SK-N-SH treated with all-trans-retinoic acid at 6 μM for 48 hours (cell line): ENCODE measurements at regions not wholly inside any gene's neighbourhood (a gene's known extent, or its start where the extent isn't known, plus 50 kb on each side); places are given as distances from the start of the nearest gene placed in this dataset.

Experiments used
- ATAC-seq: fragments of 200-7000 bp; cut with Tn5 transposase; 3 replicates; pipeline ENCODE4 v1.9.1; 2020; ENCODE audit warnings: mild to moderate bottlenecking, moderate library complexity
- BACH2 ChIP-seq: fragments of 250-450 bp; sonication (Bioruptor Pico); IDR thresholded peaks from 2 replicates; pipeline ENCODE4 v1.9.0; 2021; ENCODE audit warnings: mild to moderate bottlenecking, borderline replicate concordance
- CREB5 ChIP-seq: fragments of 250-450 bp; sonication (Bioruptor Pico); IDR thresholded peaks from 2 replicates; pipeline ENCODE4 v1.5.1; 2020; ENCODE audit warnings: low read depth, mild to moderate bottlenecking, moderate library complexity
- CSDC2 ChIP-seq: fragments of 250-450 bp; sonication (Bioruptor Pico); IDR thresholded peaks from 2 replicates; pipeline ENCODE4 v1.5.0; 2020; ENCODE audit warnings: mild to moderate bottlenecking, moderate library complexity
- CSRNP3 ChIP-seq: fragments of 250-450 bp; sonication (Bioruptor Pico); IDR thresholded peaks from 2 replicates; pipeline ENCODE4 v1.5.1; 2021; ENCODE audit warnings: mild to moderate bottlenecking, moderate library complexity
- GLIS3 ChIP-seq: fragments of 250-450 bp; sonication (Bioruptor Pico); IDR thresholded peaks from 2 replicates; pipeline ENCODE4 v1.5.0; 2020; ENCODE audit warnings: mild to moderate bottlenecking, moderate library complexity
- OSR1 ChIP-seq: fragments of 250-450 bp; sonication (Bioruptor Pico); IDR thresholded peaks from 2 replicates; pipeline ENCODE4 v1.8.0; 2022; ENCODE audit warnings: moderate library complexity, mild to moderate bottlenecking, inconsistent platforms
- PPARA ChIP-seq: fragments of 250-450 bp; sonication (Bioruptor Pico); IDR thresholded peaks from 2 replicates; pipeline ENCODE4 v1.5.0; 2020; ENCODE audit warnings: mild to moderate bottlenecking, borderline replicate concordance
- RARB ChIP-seq: fragments of 250-450 bp; sonication (Bioruptor Pico); IDR thresholded peaks from 2 replicates; pipeline ENCODE4 v1.8.0; 2021; ENCODE audit warnings: mild to moderate bottlenecking, moderate library complexity
- SNAI2 ChIP-seq: fragments of 250-450 bp; sonication (Bioruptor Pico); IDR thresholded peaks from 2 replicates; pipeline ENCODE4 v1.5.0; 2020; ENCODE audit warnings: mild to moderate bottlenecking, moderate library complexity
- TCF4 ChIP-seq: fragments of 250-450 bp; sonication (Bioruptor Pico); IDR thresholded peaks from 2 replicates; pipeline ENCODE4 v1.8.0; 2021; ENCODE audit warnings: mild to moderate bottlenecking, moderate library complexity, borderline replicate concordance
- ZC3H10 ChIP-seq: fragments of 250-450 bp; sonication (Bioruptor Pico); IDR thresholded peaks from 2 replicates; pipeline ENCODE4 v1.5.1; 2021; ENCODE audit warnings: mild to moderate bottlenecking, moderate library complexity
- ZFP3 ChIP-seq: fragments of 250-450 bp; sonication (Bioruptor Pico); IDR thresholded peaks from 2 replicates; pipeline ENCODE4 v1.5.0; 2020; ENCODE audit warnings: mild to moderate bottlenecking, moderate library complexity
- ZFP30 ChIP-seq: fragments of 450-650 bp; formaldehyde crosslinking; IDR thresholded peaks from 2 replicates; pipeline ENCODE4 v1.5.0; 2022; ENCODE audit warnings: mild to moderate bottlenecking, moderate library complexity
- ZNF565 ChIP-seq: fragments of 450-650 bp; formaldehyde crosslinking; conservative IDR thresholded peaks from 2 replicates; pipeline ENCODE4 v1.5.0; 2020; ENCODE audit warnings: low read depth, mild to moderate bottlenecking, moderate library complexity
- ZNF70 ChIP-seq: fragments of 450-650 bp; formaldehyde crosslinking; IDR thresholded peaks from 2 replicates; pipeline ENCODE4 v1.5.0; 2020; ENCODE audit warnings: mild to moderate bottlenecking, moderate library complexity
- ZNF8 ChIP-seq: fragments of 450-650 bp; formaldehyde crosslinking; IDR thresholded peaks from 2 replicates; pipeline ENCODE4 v1.5.0; 2020; ENCODE audit warnings: mild to moderate bottlenecking, moderate library complexity
- TF ChIP-seq, protein P1 (sequence below): fragments of 250-450 bp; sonication (Bioruptor Pico); IDR thresholded peaks from 2 replicates; pipeline ENCODE4 v1.8.0; 2020; ENCODE audit warnings: mild to moderate bottlenecking, moderate library complexity, borderline replicate concordance
- TF ChIP-seq, protein P2 (sequence below): fragments of 250-450 bp; sonication (Bioruptor Pico); IDR thresholded peaks from 2 replicates; pipeline ENCODE4 v1.8.0; 2021; ENCODE audit warnings: low read depth, mild to moderate bottlenecking, moderate library complexity, borderline replicate concordance
- TF ChIP-seq, protein P3 (sequence below): fragments of 250-450 bp; sonication (Bioruptor Pico); IDR thresholded peaks from 2 replicates; pipeline ENCODE4 v1.5.0; 2020; ENCODE audit warnings: mild to moderate bottlenecking, moderate library complexity

DNA sequence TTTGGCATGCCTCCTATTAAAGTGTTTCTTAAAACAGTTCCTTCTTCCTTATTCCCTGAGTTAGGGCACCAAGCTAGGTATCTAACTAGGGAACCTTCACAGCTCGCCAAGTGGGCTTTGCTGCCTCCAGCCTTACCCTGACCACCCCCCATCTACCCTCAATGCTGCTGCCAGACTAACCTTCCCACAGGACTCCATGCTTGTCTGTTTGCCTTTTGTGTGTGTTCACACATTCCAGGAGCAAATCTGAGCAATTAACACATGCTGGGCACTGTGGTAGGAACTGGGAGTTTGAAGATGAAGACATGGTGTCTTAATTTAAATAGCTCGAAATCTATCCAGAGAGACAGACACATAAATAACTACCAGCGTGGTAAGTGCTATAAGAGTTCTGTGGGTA is 185.2 kb downstream of the MZT1 start:
- ATAC-seq: no peak
- TF ChIP-seq ZFP30 (no peak), ZNF565 (CRISPR knock-in tag) (no peak), ZFP3 (no peak), CSRNP3 (no peak), SNAI2 (CRISPR knock-in tag) (no peak), PPARA (CRISPR knock-in tag) (no peak), ZNF70 (CRISPR knock-in tag) (no peak), CREB5 (CRISPR knock-in tag) (no peak), ZNF8 (CRISPR knock-in tag) (no peak), CSDC2 (no peak), TCF4 (CRISPR knock-in tag) (no peak), OSR1 (CRISPR knock-in tag) (no peak)
- TF ChIP-seq, protein P1, sequence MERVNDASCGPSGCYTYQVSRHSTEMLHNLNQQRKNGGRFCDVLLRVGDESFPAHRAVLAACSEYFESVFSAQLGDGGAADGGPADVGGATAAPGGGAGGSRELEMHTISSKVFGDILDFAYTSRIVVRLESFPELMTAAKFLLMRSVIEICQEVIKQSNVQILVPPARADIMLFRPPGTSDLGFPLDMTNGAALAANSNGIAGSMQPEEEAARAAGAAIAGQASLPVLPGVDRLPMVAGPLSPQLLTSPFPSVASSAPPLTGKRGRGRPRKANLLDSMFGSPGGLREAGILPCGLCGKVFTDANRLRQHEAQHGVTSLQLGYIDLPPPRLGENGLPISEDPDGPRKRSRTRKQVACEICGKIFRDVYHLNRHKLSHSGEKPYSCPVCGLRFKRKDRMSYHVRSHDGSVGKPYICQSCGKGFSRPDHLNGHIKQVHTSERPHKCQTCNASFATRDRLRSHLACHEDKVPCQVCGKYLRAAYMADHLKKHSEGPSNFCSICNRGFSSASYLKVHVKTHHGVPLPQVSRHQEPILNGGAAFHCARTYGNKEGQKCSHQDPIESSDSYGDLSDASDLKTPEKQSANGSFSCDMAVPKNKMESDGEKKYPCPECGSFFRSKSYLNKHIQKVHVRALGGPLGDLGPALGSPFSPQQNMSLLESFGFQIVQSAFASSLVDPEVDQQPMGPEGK: no peak
- TF ChIP-seq, protein P2, sequence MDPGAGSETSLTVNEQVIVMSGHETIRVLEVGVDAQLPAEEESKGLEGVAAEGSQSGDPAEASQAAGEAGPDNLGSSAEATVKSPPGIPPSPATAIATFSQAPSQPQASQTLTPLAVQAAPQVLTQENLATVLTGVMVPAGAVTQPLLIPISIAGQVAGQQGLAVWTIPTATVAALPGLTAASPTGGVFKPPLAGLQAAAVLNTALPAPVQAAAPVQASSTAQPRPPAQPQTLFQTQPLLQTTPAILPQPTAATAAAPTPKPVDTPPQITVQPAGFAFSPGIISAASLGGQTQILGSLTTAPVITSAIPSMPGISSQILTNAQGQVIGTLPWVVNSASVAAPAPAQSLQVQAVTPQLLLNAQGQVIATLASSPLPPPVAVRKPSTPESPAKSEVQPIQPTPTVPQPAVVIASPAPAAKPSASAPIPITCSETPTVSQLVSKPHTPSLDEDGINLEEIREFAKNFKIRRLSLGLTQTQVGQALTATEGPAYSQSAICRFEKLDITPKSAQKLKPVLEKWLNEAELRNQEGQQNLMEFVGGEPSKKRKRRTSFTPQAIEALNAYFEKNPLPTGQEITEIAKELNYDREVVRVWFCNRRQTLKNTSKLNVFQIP (CRISPR knock-in tag): no peak
- TF ChIP-seq, protein P3, sequence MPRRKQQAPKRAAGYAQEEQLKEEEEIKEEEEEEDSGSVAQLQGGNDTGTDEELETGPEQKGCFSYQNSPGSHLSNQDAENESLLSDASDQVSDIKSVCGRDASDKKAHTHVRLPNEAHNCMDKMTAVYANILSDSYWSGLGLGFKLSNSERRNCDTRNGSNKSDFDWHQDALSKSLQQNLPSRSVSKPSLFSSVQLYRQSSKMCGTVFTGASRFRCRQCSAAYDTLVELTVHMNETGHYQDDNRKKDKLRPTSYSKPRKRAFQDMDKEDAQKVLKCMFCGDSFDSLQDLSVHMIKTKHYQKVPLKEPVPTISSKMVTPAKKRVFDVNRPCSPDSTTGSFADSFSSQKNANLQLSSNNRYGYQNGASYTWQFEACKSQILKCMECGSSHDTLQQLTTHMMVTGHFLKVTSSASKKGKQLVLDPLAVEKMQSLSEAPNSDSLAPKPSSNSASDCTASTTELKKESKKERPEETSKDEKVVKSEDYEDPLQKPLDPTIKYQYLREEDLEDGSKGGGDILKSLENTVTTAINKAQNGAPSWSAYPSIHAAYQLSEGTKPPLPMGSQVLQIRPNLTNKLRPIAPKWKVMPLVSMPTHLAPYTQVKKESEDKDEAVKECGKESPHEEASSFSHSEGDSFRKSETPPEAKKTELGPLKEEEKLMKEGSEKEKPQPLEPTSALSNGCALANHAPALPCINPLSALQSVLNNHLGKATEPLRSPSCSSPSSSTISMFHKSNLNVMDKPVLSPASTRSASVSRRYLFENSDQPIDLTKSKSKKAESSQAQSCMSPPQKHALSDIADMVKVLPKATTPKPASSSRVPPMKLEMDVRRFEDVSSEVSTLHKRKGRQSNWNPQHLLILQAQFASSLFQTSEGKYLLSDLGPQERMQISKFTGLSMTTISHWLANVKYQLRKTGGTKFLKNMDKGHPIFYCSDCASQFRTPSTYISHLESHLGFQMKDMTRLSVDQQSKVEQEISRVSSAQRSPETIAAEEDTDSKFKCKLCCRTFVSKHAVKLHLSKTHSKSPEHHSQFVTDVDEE (CRISPR knock-in tag): no peak

DNA sequence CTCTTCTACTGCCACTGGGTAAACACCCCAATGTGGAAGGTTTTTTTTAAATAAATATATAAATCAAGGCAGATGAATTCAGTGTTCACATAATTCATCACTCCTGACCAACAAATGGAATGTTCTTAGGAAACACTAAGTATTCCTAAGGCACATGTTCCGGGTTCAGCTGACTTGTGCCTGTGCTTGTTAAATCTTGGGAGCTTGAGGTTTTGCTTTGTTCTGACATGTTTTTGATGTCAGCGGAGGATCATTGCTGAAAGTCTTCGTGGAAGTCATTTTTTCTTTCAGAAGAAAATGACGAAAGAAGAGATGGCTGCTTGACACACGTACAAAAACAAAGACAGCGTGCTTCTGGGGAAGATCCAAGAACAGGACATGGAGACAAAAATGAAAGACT is 185.8 kb downstream of the MZT1 start:
- no peak for TF ChIP-seq ZNF8 (CRISPR knock-in tag)
- TF ChIP-seq ZNF70 (CRISPR knock-in tag): no peak
- no peak for TF ChIP-seq GLIS3 (CRISPR knock-in tag)
- no peak for TF ChIP-seq BACH2 (CRISPR knock-in tag)
- TF ChIP-seq, protein P1: no peak
- no peak for TF ChIP-seq TCF4 (CRISPR knock-in tag)
- no peak for TF ChIP-seq RARB (CRISPR knock-in tag)
- TF ChIP-seq ZC3H10 (CRISPR knock-in tag): no peak
- TF ChIP-seq ZNF565 (CRISPR knock-in tag): no peak
- TF ChIP-seq PPARA (CRISPR knock-in tag): no peak
- no peak for TF ChIP-seq ZFP30
- TF ChIP-seq CSRNP3: no peak
- TF ChIP-seq, protein P3 (CRISPR knock-in tag): no peak
- ATAC-seq: no peak
